ENCODE measurements at regions not wholly inside any gene's neighbourhood (a gene's known extent, or its start where the extent isn't known, plus 50 kb on each side); places are given as distances from the start of the nearest gene placed in this dataset.

GRCh38 chr9:110066929-110067716, 140.8 kb downstream of the C9orf152 start:
- Histone ChIP-seq H3K36me3 (replicated peaks; ENCODE audit: control insufficient read depth, insufficient read depth, low read length) (0 out of 2 replicates have a peak, but pooled peaks cover 1% of the 10 kb centered on the region), H3K27me3 (ENCODE audit: control insufficient read depth, insufficient read depth, low read length) (no peaks in the 10 kb centered on the region), H3K4me3 (ENCODE audit: insufficient read depth, low read depth, low read length) (no peak overlapping the region)
- DNase-seq, result no peak

- Histone ChIP-seq H3K4me3 (ENCODE audit: insufficient read depth, low read depth, low read length) (no peak overlapping the region), H3K36me3 (replicated peaks; ENCODE audit: control insufficient read depth, insufficient read depth, low read length) (0 out of 2 replicates have a peak, but pooled peaks cover 1% of the 10 kb centered on the region), H3K27me3 (ENCODE audit: control insufficient read depth, insufficient read depth, low read length) (no peaks in the 10 kb centered on the region)
- DNase-seq, result no peak
These were observed 139.7 kb downstream of the C9orf152 start for GRCh38 chr9:110068212-110068611.

GRCh38 chr9:110069326-110070248, 138.4 kb downstream of the C9orf152 start:
- Histone ChIP-seq H3K27me3 (ENCODE audit: control insufficient read depth, insufficient read depth, low read length) (no peaks in the 10 kb centered on the region), H3K36me3 (replicated peaks; ENCODE audit: control insufficient read depth, insufficient read depth, low read length) (0 out of 2 replicates have a peak, but pooled peaks cover 1% of the 10 kb centered on the region), H3K4me3 (ENCODE audit: insufficient read depth, low read depth, low read length) (no peak overlapping the region)
- no peak for DNase-seq

- DNase-seq, result no peak
- Histone ChIP-seq H3K27me3 (ENCODE audit: control insufficient read depth, insufficient read depth, low read length) (no peaks in the 10 kb centered on the region), H3K4me3 (ENCODE audit: insufficient read depth, low read depth, low read length) (no peak overlapping the region), H3K36me3 (replicated peaks; ENCODE audit: control insufficient read depth, insufficient read depth, low read length) (0 out of 2 replicates have a peak, but pooled peaks cover 1% of the 10 kb centered on the region)
These were observed 135.2 kb downstream of the C9orf152 start for GRCh38 chr9:110072597-110073355.

GRCh38 chr9:110073356-110073905, 134.5 kb downstream of the C9orf152 start:
- H3K27me3 ChIP-seq (ENCODE audit: control insufficient read depth, insufficient read depth, low read length), result no peaks in the 10 kb centered on the region
- no peak overlapping the region for H3K4me3 ChIP-seq (ENCODE audit: insufficient read depth, low read depth, low read length)
- 0 out of 2 replicates have a peak, but pooled peaks cover 1% of the 10 kb centered on the region for H3K36me3 ChIP-seq (replicated peaks; ENCODE audit: control insufficient read depth, insufficient read depth, low read length)
- no peak for DNase-seq

GRCh38 chr9:110076894-110077725, 130.8 kb downstream of the C9orf152 start:
- no peak for DNase-seq
- Histone ChIP-seq H3K36me3 (replicated peaks; ENCODE audit: control insufficient read depth, insufficient read depth, low read length) (no peaks in the 10 kb centered on the region), H3K27me3 (ENCODE audit: control insufficient read depth, insufficient read depth, low read length) (no peaks in the 10 kb centered on the region), H3K4me3 (ENCODE audit: insufficient read depth, low read depth, low read length) (no peak overlapping the region)

GRCh38 chr9:110077925-110078324, 130.0 kb downstream of the C9orf152 start:
- Histone ChIP-seq H3K27me3 (ENCODE audit: control insufficient read depth, insufficient read depth, low read length) (no peaks in the 10 kb centered on the region), H3K36me3 (replicated peaks; ENCODE audit: control insufficient read depth, insufficient read depth, low read length) (no peaks in the 10 kb centered on the region), H3K4me3 (ENCODE audit: insufficient read depth, low read depth, low read length) (no peak overlapping the region)
- DNase-seq, result no peak

- no peaks in the 10 kb centered on the region for H3K27me3 ChIP-seq (ENCODE audit: control insufficient read depth, insufficient read depth, low read length)
- no peaks in the 10 kb centered on the region for H3K36me3 ChIP-seq (replicated peaks; ENCODE audit: control insufficient read depth, insufficient read depth, low read length)
- H3K4me3 ChIP-seq (ENCODE audit: insufficient read depth, low read depth, low read length), result no peak overlapping the region
- DNase-seq, result no peak
These were observed 129.4 kb downstream of the C9orf152 start for GRCh38 chr9:110078604-110079003.

GRCh38 chr9:110081395-110081794, 126.6 kb downstream of the C9orf152 start:
- H3K36me3 ChIP-seq (replicated peaks; ENCODE audit: control insufficient read depth, insufficient read depth, low read length), result no peaks in the 10 kb centered on the region

GRCh38 chr9:110083866-110084265, 124.1 kb downstream of the C9orf152 start:
- H3K27me3 ChIP-seq (ENCODE audit: control insufficient read depth, insufficient read depth, low read length), result no peaks in the 10 kb centered on the region
- DNase-seq, result no peak
- H3K4me3 ChIP-seq (ENCODE audit: insufficient read depth, low read depth, low read length), result no peak overlapping the region
- H3K36me3 ChIP-seq (replicated peaks; ENCODE audit: control insufficient read depth, insufficient read depth, low read length), result no peaks in the 10 kb centered on the region

More at GRCh38 chr9:110081395-110081794, 126.6 kb downstream of the C9orf152 start:
- no peak for DNase-seq
- Histone ChIP-seq H3K4me3 (ENCODE audit: insufficient read depth, low read depth, low read length) (no peak overlapping the region), H3K27me3 (ENCODE audit: control insufficient read depth, insufficient read depth, low read length) (no peaks in the 10 kb centered on the region)

- H3K36me3 ChIP-seq (replicated peaks; ENCODE audit: control insufficient read depth, insufficient read depth, low read length), result no peaks in the 10 kb centered on the region
- DNase-seq, result no peak
- H3K4me3 ChIP-seq (ENCODE audit: insufficient read depth, low read depth, low read length), result no peak overlapping the region
- no peaks in the 10 kb centered on the region for H3K27me3 ChIP-seq (ENCODE audit: control insufficient read depth, insufficient read depth, low read length)
These were observed 121.4 kb downstream of the C9orf152 start for GRCh38 chr9:110086537-110086936.

- Histone ChIP-seq H3K27me3 (ENCODE audit: control insufficient read depth, insufficient read depth, low read length) (no peaks in the 10 kb centered on the region), H3K4me3 (ENCODE audit: insufficient read depth, low read depth, low read length) (no peak overlapping the region), H3K36me3 (replicated peaks; ENCODE audit: control insufficient read depth, insufficient read depth, low read length) (no peaks in the 10 kb centered on the region)
- no peak for DNase-seq
These were observed 120.4 kb downstream of the C9orf152 start for GRCh38 chr9:110087605-110088004.

- Histone ChIP-seq H3K4me3 (ENCODE audit: insufficient read depth, low read depth, low read length) (no peak overlapping the region), H3K36me3 (replicated peaks; ENCODE audit: control insufficient read depth, insufficient read depth, low read length) (no peaks in the 10 kb centered on the region), H3K27me3 (ENCODE audit: control insufficient read depth, insufficient read depth, low read length) (no peaks in the 10 kb centered on the region)
- no peak for DNase-seq
These were observed 119.9 kb downstream of the C9orf152 start for GRCh38 chr9:110088099-110088498.

Measured in H7 (cell line).